ENCODE measurements at regions not wholly inside any gene's neighbourhood (a gene's known extent, or its start where the extent isn't known, plus 50 kb on each side); places are given as distances from the start of the nearest gene placed in this dataset.

- Histone ChIP-seq H2AFZ (ENCODE audit: low read length) (no peak overlapping the region), H3K9ac (replicated peaks in 1 of 4; ENCODE audit: extremely low read depth in 1 of 4, low read depth in 3 of 4, low read length in 3 of 4) (no peak overlapping the region), H3K79me2 (ENCODE audit: control insufficient read depth in 1 of 2, insufficient read depth in 2 of 2, low read length in 2 of 2) (no peaks in the 10 kb centered on the region), H3K4ac (replicated peaks; ENCODE audit: insufficient read length, low read depth, low read length) (no peak overlapping the region), H3K4me3 (ENCODE audit: extremely low read depth in 1 of 4, insufficient read depth in 2 of 4, low read depth in 3 of 4, low read length in 4 of 4) (no peak overlapping the region), H3K23me2 (ENCODE audit: low read depth, low read length) (no peaks in the 10 kb centered on the region), H4K5ac (ENCODE audit: insufficient read length, low read depth, low read length) (no peak overlapping the region), H3K18ac (ENCODE audit: extremely low read depth, low read length) (no peak overlapping the region), H3K23ac (ENCODE audit: insufficient read length) (no peak overlapping the region), H4K8ac (ENCODE audit: extremely low read depth, insufficient read depth, low read length) (no peak overlapping the region), H3K27ac (ENCODE audit: low read depth, low read length) (no peak overlapping the region), H4K20me1 (replicated peaks in 1 of 2; ENCODE audit: control insufficient read depth in 1 of 2, insufficient read depth in 2 of 2, low read length in 2 of 2) (no peaks in the 10 kb centered on the region), H2AK5ac (ENCODE audit: low read depth, low read length) (no peak overlapping the region), H2BK120ac (replicated peaks; ENCODE audit: low read depth, low read length) (no peak overlapping the region), H3K9me3 (ENCODE audit: insufficient read depth in 2 of 2, low read depth in 1 of 2, low read length in 1 of 2) (peaks cover 0 to 7% of the 10 kb centered on the region in 2 experiments; a peak in 1 of 4 replicates), H2BK12ac (ENCODE audit: low read depth, low read length) (no peak overlapping the region), H4K91ac (replicated peaks; ENCODE audit: insufficient read length, low read length) (no peak overlapping the region), H3K4me2 (ENCODE audit: insufficient read depth in 1 of 2, low read depth in 2 of 2, low read length in 2 of 2) (no peak overlapping the region), H3K79me1 (ENCODE audit: low read depth, low read length) (no peaks in the 10 kb centered on the region), H2BK5ac (ENCODE audit: low read depth, low read length) (no peak overlapping the region), H2BK15ac (ENCODE audit: low read length) (no peak overlapping the region), H2BK20ac (ENCODE audit: low read length) (no peak overlapping the region), H3K14ac (ENCODE audit: insufficient read length) (no peak overlapping the region), H3K56ac (replicated peaks; ENCODE audit: insufficient read length, low read depth, low read length) (no peak overlapping the region), H3K4me1 (replicated peaks in 1 of 4; ENCODE audit: control insufficient read depth in 3 of 4, insufficient read depth in 4 of 4, low read length in 3 of 4) (no peaks in the 10 kb centered on the region), H3K27me3 (replicated peaks in 1 of 4; ENCODE audit: control insufficient read depth in 3 of 4, extremely low read depth in 1 of 4, insufficient read depth in 3 of 4, low read length in 3 of 4) (no peaks in the 10 kb centered on the region), H3K36me3 (ENCODE audit: control insufficient read depth in 2 of 4, insufficient read depth in 4 of 4, low read length in 3 of 4) (no peaks in the 10 kb centered on the region)
- DNase-seq (ENCODE audit: low read depth in 1 of 2, low spot score in 2 of 2) (no peak), FAIRE-seq (no peak)
- ChIA-PET POLR2A (ENCODE audit: partially characterized antibody) (interaction anchor here (1.0 kb wide), 1 partner anchor 20 kb away, joined by 3 read pairs; no protein-coding TSS in a partner anchor), CTCF (ENCODE audit: partially characterized antibody) (interaction anchor here (0.8 to 1.1 kb wide), 3 partner anchors 80 to 185 kb away, joined by 3 to 4 read pairs (median 3); no protein-coding TSS in a partner anchor)
- WGBS, 2 experiments (ENCODE audit: extremely low coverage in 1 of 2, insufficient coverage in 1 of 2, insufficient read length in 1 of 2, insufficient replicate concordance in 2 of 2, low coverage in 1 of 2, low lambda C conversion rate in 2 of 2, missing lambda C conversion rate in 1 of 2), result 89% methylated on average over 2 of the region's 2 CpGs; no CpG with 5 or more reads in 1 of the 2 experiments
- no peak for TF ChIP-seq TEAD4 (IDR thresholded peaks at IDR 0.05; ENCODE audit: low read depth, low read length)
- TF ChIP-seq TAF7 (optimal IDR thresholded peaks at IDR 0.05; ENCODE audit: borderline replicate concordance, low read depth, low read length), result no peak
- no peak for TF ChIP-seq POLR2AphosphoS5 (IDR thresholded peaks at IDR 0.05; ENCODE audit: low read depth, low read length)
- no peak for TF ChIP-seq RBBP5 (IDR thresholded peaks at IDR 0.05; ENCODE audit: borderline replicate concordance, low read depth, low read length)
- no peak for TF ChIP-seq NRF1 (IDR thresholded peaks at IDR 0.05; ENCODE audit: low read depth, low read length)
- no peak for TF ChIP-seq USF2 (IDR thresholded peaks at IDR 0.05; ENCODE audit: low read length)
- TF ChIP-seq KDM1A (IDR thresholded peaks at IDR 0.05; ENCODE audit: borderline replicate concordance, low read length), result no peak
- no peak for TF ChIP-seq YY1 (IDR thresholded peaks at IDR 0.05; ENCODE audit: low read depth, low read length)
- TF ChIP-seq KDM5A (IDR thresholded peaks at IDR 0.05; ENCODE audit: low read length), result no peak
- no peak for TF ChIP-seq CHD2 (IDR thresholded peaks at IDR 0.05; ENCODE audit: low read length)
- TF ChIP-seq SP2 (IDR thresholded peaks at IDR 0.05; ENCODE audit: low read length), result no peak
- no peak for TF ChIP-seq SAP30 (IDR thresholded peaks at IDR 0.05; ENCODE audit: insufficient read depth, insufficient replicate concordance, low read length)
- TF ChIP-seq E2F6 (IDR thresholded peaks at IDR 0.05), result no peak
- no peak for TF ChIP-seq SIX5 (IDR thresholded peaks at IDR 0.05; ENCODE audit: low read depth, low read length)
Observed at GRCh38 chr18:51514128-51514527, 316.6 kb upstream of the MEX3C start.
